ENCODE measurements at regions not wholly inside any gene's neighbourhood (a gene's known extent, or its start where the extent isn't known, plus 50 kb on each side); places are given as distances from the start of the nearest gene placed in this dataset.

- Histone ChIP-seq H3K27me3 (ENCODE audit: insufficient read depth, low read length) (no peaks in the 10 kb centered on the region), H3K9me3 (ENCODE audit: low read depth, low read length) (no peaks in the 10 kb centered on the region), H3K4me1 (ENCODE audit: insufficient read depth, low read length) (no peaks in the 10 kb centered on the region), H3K4me3 (ENCODE audit: low read length) (no peak overlapping the region)
These were observed 100.2 kb upstream of the BOC start for GRCh38 chr3:113111011-113111707.

GRCh38 chr3:113113361-113113760 is 98.0 kb upstream of the BOC start:
- H3K9me3 ChIP-seq (ENCODE audit: low read depth, low read length): no peaks in the 10 kb centered on the region

GRCh38 chr3:113117511-113118234 is 93.7 kb upstream of the BOC start:
- H3K4me3 ChIP-seq (ENCODE audit: low read length): no peak overlapping the region
- no peaks in the 10 kb centered on the region for H3K27me3 ChIP-seq (ENCODE audit: insufficient read depth, low read length)
- H3K4me1 ChIP-seq (ENCODE audit: insufficient read depth, low read length): no peaks in the 10 kb centered on the region
- H3K9me3 ChIP-seq (ENCODE audit: low read depth, low read length): no peaks in the 10 kb centered on the region

More at GRCh38 chr3:113113361-113113760, 98.0 kb upstream of the BOC start:
- no peaks in the 10 kb centered on the region for H3K4me1 ChIP-seq (ENCODE audit: insufficient read depth, low read length)
- H3K4me3 ChIP-seq (ENCODE audit: low read length): no peak overlapping the region
- H3K27me3 ChIP-seq (ENCODE audit: insufficient read depth, low read length): no peaks in the 10 kb centered on the region

GRCh38 chr3:113118336-113118735 is 93.0 kb upstream of the BOC start:
- Histone ChIP-seq H3K27me3 (ENCODE audit: insufficient read depth, low read length) (no peaks in the 10 kb centered on the region), H3K4me1 (ENCODE audit: insufficient read depth, low read length) (no peaks in the 10 kb centered on the region), H3K4me3 (ENCODE audit: low read length) (no peak overlapping the region), H3K9me3 (ENCODE audit: low read depth, low read length) (no peaks in the 10 kb centered on the region)

- Histone ChIP-seq H3K27me3 (ENCODE audit: insufficient read depth, low read length) (no peaks in the 10 kb centered on the region), H3K4me3 (ENCODE audit: low read length) (no peak overlapping the region), H3K9me3 (ENCODE audit: low read depth, low read length) (no peaks in the 10 kb centered on the region), H3K4me1 (ENCODE audit: insufficient read depth, low read length) (no peaks in the 10 kb centered on the region)
These were observed 87.0 kb upstream of the BOC start for GRCh38 chr3:113124256-113124830.

GRCh38 chr3:113125951-113126350 is 85.4 kb upstream of the BOC start:
- no peaks in the 10 kb centered on the region for H3K27me3 ChIP-seq (ENCODE audit: insufficient read depth, low read length)
- no peaks in the 10 kb centered on the region for H3K4me1 ChIP-seq (ENCODE audit: insufficient read depth, low read length)
- no peak overlapping the region for H3K4me3 ChIP-seq (ENCODE audit: low read length)
- no peaks in the 10 kb centered on the region for H3K9me3 ChIP-seq (ENCODE audit: low read depth, low read length)

GRCh38 chr3:113128386-113129015 is 82.9 kb upstream of the BOC start:
- no peaks in the 10 kb centered on the region for H3K9me3 ChIP-seq (ENCODE audit: low read depth, low read length)
- no peaks in the 10 kb centered on the region for H3K4me1 ChIP-seq (ENCODE audit: insufficient read depth, low read length)
- no peaks in the 10 kb centered on the region for H3K27me3 ChIP-seq (ENCODE audit: insufficient read depth, low read length)
- no peak overlapping the region for H3K4me3 ChIP-seq (ENCODE audit: low read length)

- H3K4me1 ChIP-seq (ENCODE audit: insufficient read depth, low read length): no peaks in the 10 kb centered on the region
- no peaks in the 10 kb centered on the region for H3K9me3 ChIP-seq (ENCODE audit: low read depth, low read length)
- no peaks in the 10 kb centered on the region for H3K27me3 ChIP-seq (ENCODE audit: insufficient read depth, low read length)
- no peak overlapping the region for H3K4me3 ChIP-seq (ENCODE audit: low read length)
These were observed 82.2 kb upstream of the BOC start for GRCh38 chr3:113129168-113129567.

- H3K4me3 ChIP-seq (ENCODE audit: low read length): no peak overlapping the region
- H3K4me1 ChIP-seq (ENCODE audit: insufficient read depth, low read length): no peaks in the 10 kb centered on the region
- H3K9me3 ChIP-seq (ENCODE audit: low read depth, low read length): no peaks in the 10 kb centered on the region
- H3K27me3 ChIP-seq (ENCODE audit: insufficient read depth, low read length): no peaks in the 10 kb centered on the region
These were observed 78.8 kb upstream of the BOC start for GRCh38 chr3:113132571-113132996.

- Histone ChIP-seq H3K9me3 (ENCODE audit: low read depth, low read length) (no peaks in the 10 kb centered on the region), H3K4me1 (ENCODE audit: insufficient read depth, low read length) (no peaks in the 10 kb centered on the region), H3K27me3 (ENCODE audit: insufficient read depth, low read length) (no peaks in the 10 kb centered on the region), H3K4me3 (ENCODE audit: low read length) (no peak overlapping the region)
These were observed 78.2 kb upstream of the BOC start for GRCh38 chr3:113133140-113133539.

GRCh38 chr3:113136071-113136470 is 75.3 kb upstream of the BOC start:
- Histone ChIP-seq H3K9me3 (ENCODE audit: low read depth, low read length) (no peaks in the 10 kb centered on the region), H3K4me3 (ENCODE audit: low read length) (no peak overlapping the region), H3K27me3 (ENCODE audit: insufficient read depth, low read length) (no peaks in the 10 kb centered on the region), H3K4me1 (ENCODE audit: insufficient read depth, low read length) (no peaks in the 10 kb centered on the region)

- no peaks in the 10 kb centered on the region for H3K27me3 ChIP-seq (ENCODE audit: insufficient read depth, low read length)
These were observed 74.8 kb upstream of the BOC start for GRCh38 chr3:113136544-113136943.

GRCh38 chr3:113138839-113139743 is 72.3 kb upstream of the BOC start:
- Histone ChIP-seq H3K9me3 (ENCODE audit: low read depth, low read length) (no peaks in the 10 kb centered on the region), H3K4me1 (ENCODE audit: insufficient read depth, low read length) (no peaks in the 10 kb centered on the region), H3K27me3 (ENCODE audit: insufficient read depth, low read length) (no peaks in the 10 kb centered on the region), H3K4me3 (ENCODE audit: low read length) (no peak overlapping the region)

More at GRCh38 chr3:113136544-113136943, 74.8 kb upstream of the BOC start:
- H3K9me3 ChIP-seq (ENCODE audit: low read depth, low read length): no peaks in the 10 kb centered on the region
- no peaks in the 10 kb centered on the region for H3K4me1 ChIP-seq (ENCODE audit: insufficient read depth, low read length)
- H3K4me3 ChIP-seq (ENCODE audit: low read length): no peak overlapping the region

GRCh38 chr3:113140876-113141275 is 70.5 kb upstream of the BOC start:
- Histone ChIP-seq H3K4me1 (ENCODE audit: insufficient read depth, low read length) (no peaks in the 10 kb centered on the region), H3K27me3 (ENCODE audit: insufficient read depth, low read length) (no peaks in the 10 kb centered on the region), H3K9me3 (ENCODE audit: low read depth, low read length) (no peaks in the 10 kb centered on the region), H3K4me3 (ENCODE audit: low read length) (no peak overlapping the region)
